GM18502 (cell line): ENCODE measurements at regions not wholly inside any gene's neighbourhood (a gene's known extent, or its start where the extent isn't known, plus 50 kb on each side); places are given as distances from the start of the nearest gene placed in this dataset.

Experiments used
- ATAC-seq: cut with Tn5 transposase; IDR thresholded peaks from one replicate; pipeline ENCODE4 v1.9.1; 2021; ENCODE audit warnings: mild to moderate bottlenecking; ENCODE audit not compliant: unreplicated experiment, poor library complexity

DNA sequence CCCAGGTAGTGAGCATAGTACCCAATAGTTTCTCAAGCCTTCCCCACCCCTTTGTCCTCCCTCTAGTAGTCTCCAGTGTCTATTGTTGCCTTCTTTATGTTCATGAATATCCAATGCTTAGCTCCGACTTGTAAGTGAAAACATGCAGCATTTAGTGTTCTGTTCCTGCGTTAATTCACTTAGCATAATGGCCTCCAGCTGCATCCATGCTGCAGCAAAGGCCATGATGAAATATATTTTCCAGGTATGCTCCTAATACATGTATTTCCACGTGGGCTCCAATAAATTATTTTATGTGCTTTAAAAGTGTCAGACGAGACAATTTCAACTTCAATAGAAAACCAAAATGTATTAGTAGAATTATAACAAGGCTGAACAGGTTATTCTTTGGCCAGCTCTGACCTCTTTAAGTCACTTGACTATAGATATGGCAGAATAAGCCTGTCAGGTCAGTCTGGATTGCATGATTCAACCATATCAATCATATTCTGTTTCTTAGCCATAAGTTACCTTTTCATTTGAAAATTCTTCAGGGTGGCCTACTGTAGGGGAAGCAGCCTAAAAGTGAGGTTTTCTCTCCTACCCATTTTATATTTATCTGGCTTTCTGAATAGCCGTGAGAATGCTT, 2291.6 kb upstream of the WWC1 start:
- no peak for ATAC-seq

GRCh38 chr5:166004006-166004405, 2287.4 kb upstream of the WWC1 start:
- ATAC-seq: no peak

GRCh38 chr5:166013415-166013814, 2278.0 kb upstream of the WWC1 start:
- no peak for ATAC-seq

DNA sequence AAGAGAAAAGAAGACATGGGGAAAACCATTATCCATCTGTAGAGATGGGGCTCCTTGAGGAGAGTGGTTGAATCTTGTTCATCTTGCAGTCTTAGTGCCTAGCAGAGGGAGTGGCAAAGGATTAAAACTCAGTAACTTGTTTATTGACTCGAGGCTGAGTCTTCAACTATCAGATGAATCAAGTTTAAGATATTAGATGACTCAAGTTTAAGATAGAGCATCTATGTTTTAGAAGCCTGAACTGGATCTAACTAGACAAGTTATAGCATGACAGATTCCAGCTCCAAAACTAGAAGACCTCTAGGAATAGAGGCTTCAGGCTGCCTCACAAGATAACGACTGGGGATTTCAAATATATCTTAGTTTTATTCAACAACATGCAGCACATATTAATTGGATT, 2277.2 kb upstream of the WWC1 start:
- no peak for ATAC-seq

GRCh38 chr5:166018716-166019115, 2272.7 kb upstream of the WWC1 start:
- no peak for ATAC-seq

DNA sequence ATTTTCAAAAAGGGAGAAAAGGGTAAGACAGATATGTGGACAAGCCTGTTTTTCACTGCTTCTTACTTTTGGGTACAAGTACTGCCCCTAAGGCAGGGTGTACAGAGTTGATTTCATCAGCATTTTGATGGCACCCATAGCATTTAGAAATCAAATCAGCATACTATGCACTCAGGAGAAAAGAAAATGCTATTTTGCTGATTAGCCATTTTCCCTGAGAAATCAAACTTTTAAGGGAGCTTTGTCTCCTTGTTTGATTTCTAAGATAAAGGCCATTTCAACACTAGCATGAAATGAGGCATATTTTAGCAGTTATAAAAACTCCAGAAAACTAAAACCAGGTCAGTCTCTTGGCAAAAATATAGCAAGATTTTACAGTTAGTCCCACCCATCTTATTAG, 2269.4 kb upstream of the WWC1 start:
- no peak for ATAC-seq

- ATAC-seq: no peak
These were observed 2266.5 kb upstream of the WWC1 start for GRCh38 chr5:166024970-166025369.

GRCh38 chr5:166027582-166027981, 2263.9 kb upstream of the WWC1 start:
- no peak for ATAC-seq

- ATAC-seq: no peak
These were observed 2259.5 kb upstream of the WWC1 start for GRCh38 chr5:166031926-166032325.

DNA sequence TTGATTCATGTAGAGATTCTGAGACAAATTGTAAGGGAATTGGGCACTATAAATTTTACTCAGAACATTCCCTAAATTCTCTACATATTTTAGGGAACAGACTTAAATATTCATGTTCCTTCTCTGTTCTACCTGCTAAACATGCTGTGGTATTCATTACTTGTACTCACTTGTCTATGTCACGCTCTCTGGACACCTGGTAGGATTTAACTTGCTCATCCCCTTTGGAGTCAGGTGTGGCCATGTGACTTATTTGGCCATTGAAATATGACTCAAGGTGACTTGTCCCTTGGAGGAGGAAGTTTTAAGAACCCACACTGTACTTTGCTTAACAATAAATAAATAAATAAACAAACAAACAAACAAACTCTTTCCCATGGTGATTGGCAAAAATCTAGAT, 2258.8 kb upstream of the WWC1 start:
- ATAC-seq: no peak

GRCh38 chr5:166045961-166046360, 2245.5 kb upstream of the WWC1 start:
- ATAC-seq: no peak

- ATAC-seq: no peak
These were observed 2244.5 kb upstream of the WWC1 start for GRCh38 chr5:166046956-166047355.

- ATAC-seq: no peak
These were observed 2240.9 kb upstream of the WWC1 start for GRCh38 chr5:166050531-166050930.

GRCh38 chr5:166058660-166059059, 2232.8 kb upstream of the WWC1 start:
- no peak for ATAC-seq

GRCh38 chr5:166062094-166062493, 2229.4 kb upstream of the WWC1 start:
- no peak for ATAC-seq

- ATAC-seq: no peak
These were observed 2228.7 kb upstream of the WWC1 start for GRCh38 chr5:166062719-166063118.

- ATAC-seq: no peak
These were observed 2228.2 kb upstream of the WWC1 start for GRCh38 chr5:166063261-166063660.

DNA sequence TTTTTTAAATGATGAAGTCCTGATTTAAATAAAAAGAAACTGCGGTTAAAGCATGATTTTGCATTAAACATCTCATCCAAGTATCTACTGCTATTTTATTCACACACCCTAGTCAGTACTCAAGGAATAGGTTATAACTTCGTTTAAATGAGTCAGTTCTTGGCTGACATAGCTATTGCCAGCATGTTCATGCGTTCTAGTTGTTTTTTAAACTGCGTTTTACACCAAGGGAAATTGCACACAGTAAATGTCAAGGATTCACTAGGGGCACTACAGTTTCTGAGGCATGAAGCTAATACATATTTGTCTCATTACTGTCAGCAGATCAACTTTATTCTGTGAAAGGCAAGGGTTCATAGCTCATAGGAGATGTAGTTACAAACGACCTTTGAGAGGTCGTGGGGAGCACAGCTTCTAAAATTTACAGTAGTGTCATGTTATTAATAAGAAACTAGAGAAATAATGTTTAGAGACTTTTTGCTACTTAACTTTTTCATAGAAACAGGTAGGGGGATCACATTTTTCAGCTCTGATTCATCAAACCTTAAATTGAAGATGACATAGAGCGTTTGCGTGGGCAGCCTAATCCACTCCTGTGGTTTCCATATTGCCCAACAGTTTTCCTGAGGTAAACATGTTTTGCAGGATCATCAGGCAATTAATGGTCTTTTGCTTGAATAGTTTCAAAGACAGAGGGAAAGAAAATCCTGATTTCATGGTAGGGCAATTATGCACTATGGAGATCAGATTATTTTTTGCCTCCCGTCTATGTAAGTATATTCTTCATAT, 2222.7 kb upstream of the WWC1 start:
- no peak for ATAC-seq

DNA sequence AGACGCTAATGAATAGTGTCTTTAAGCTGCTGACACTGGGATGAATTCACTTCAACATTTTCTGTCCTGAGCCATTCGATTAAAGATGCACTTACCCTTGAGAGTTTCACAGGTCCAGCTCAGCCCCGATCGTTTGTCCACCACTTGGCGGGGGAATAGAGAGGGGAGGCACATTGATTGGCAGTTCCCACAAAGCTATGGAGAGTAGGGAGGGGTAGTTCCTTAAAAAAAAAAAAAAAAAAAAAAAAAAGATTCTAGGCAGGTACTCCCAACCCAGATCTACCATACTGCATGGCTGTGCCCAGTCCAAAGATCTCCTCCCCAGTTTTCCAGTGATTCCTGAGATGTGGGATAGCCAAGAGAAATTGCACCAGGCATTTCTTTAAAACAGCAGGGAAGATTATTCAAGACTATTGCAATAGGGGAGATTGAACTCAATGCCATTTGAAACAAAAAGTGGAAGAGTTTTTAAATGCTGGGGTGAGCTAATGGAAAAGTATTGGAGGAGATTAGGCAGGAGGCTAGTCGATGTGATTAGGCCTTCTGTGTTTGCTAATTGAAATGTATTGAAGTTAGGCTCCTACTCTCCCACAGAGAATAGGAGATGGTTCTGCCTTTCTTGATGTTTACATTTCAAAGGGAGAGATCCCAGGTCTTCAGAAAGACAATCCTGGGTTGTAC, 2217.4 kb upstream of the WWC1 start:
- no peak for ATAC-seq

GRCh38 chr5:166074582-166075481, 2216.6 kb upstream of the WWC1 start:
- no peak for ATAC-seq
